Stimulated activated CD8-positive, alpha-beta memory T cell treated with anti-CD3 and anti-CD28 coated beads, Interleukin-15, amount 100 ng/mL, for 4 hours (primary cell): ENCODE measurements at regions not wholly inside any gene's neighbourhood (a gene's known extent, or its start where the extent isn't known, plus 50 kb on each side); places are given as distances from the start of the nearest gene placed in this dataset.
"Not testable (repeated sequence)": the region's sequence is repeated elsewhere in the genome, so short reads cannot be mapped to it uniquely, and the experiment has no call there.

Experiments used
- DNase-seq, 2 donors: peaks; one replicate each; pipeline ENCODE4 v3.0.0-alpha.2; 2020; ENCODE audit warnings: low read depth in 2 of 2

GRCh38 chr16:26593700-26594099, 473.0 kb upstream of the C16orf82 start:
- no peak for DNase-seq

- DNase-seq: no peak
These were observed 472.1 kb upstream of the C16orf82 start for GRCh38 chr16:26594666-26595065.

- no peak for DNase-seq
These were observed 471.5 kb upstream of the C16orf82 start for GRCh38 chr16:26595199-26595598.

GRCh38 chr16:26596033-26596432, 470.7 kb upstream of the C16orf82 start:
- not testable (repeated sequence) for DNase-seq

GRCh38 chr16:26598061-26598460, 468.7 kb upstream of the C16orf82 start:
- peak; percentile 20 to 52 for DNase-seq

GRCh38 chr16:26598998-26599784, 467.5 kb upstream of the C16orf82 start:
- no peak for DNase-seq

GRCh38 chr16:26599785-26600104, 467.0 kb upstream of the C16orf82 start:
- DNase-seq: no peak

- DNase-seq: no peak
These were observed 465.4 kb upstream of the C16orf82 start for GRCh38 chr16:26601335-26601734.

GRCh38 chr16:26605626-26606271, 461.0 kb upstream of the C16orf82 start:
- DNase-seq: no peak

GRCh38 chr16:26606381-26607150, 460.2 kb upstream of the C16orf82 start:
- no peak for DNase-seq

GRCh38 chr16:26614237-26614841, 452.4 kb upstream of the C16orf82 start:
- no peak for DNase-seq

- DNase-seq: no peak
These were observed 443.3 kb upstream of the C16orf82 start for GRCh38 chr16:26623442-26623841.

GRCh38 chr16:26627958-26628357, 438.8 kb upstream of the C16orf82 start:
- no peak for DNase-seq

- DNase-seq: not testable (repeated sequence)
These were observed 435.4 kb upstream of the C16orf82 start for GRCh38 chr16:26631365-26631764.

- DNase-seq: no peak
These were observed 424.6 kb upstream of the C16orf82 start for GRCh38 chr16:26642047-26642664.

- no peak for DNase-seq
These were observed 423.2 kb upstream of the C16orf82 start for GRCh38 chr16:26643519-26643918.

- DNase-seq: no peak
These were observed 421.7 kb upstream of the C16orf82 start for GRCh38 chr16:26644912-26645543.

- DNase-seq: no peak
These were observed 421.1 kb upstream of the C16orf82 start for GRCh38 chr16:26645614-26646013.

GRCh38 chr16:26647870-26648269, 418.9 kb upstream of the C16orf82 start:
- DNase-seq: no peak

- no peak for DNase-seq
These were observed 417.9 kb upstream of the C16orf82 start for GRCh38 chr16:26648851-26649250.

GRCh38 chr16:26649381-26650045, 417.2 kb upstream of the C16orf82 start:
- no peak for DNase-seq
